H1 (cell line): ENCODE measurements at regions not wholly inside any gene's neighbourhood (a gene's known extent, or its start where the extent isn't known, plus 50 kb on each side); places are given as distances from the start of the nearest gene placed in this dataset.
A peak's percentile ranks its signal among the peaks of the same experiment; 100 is the strongest.

ENCODE experiments used
- CTCF ChIA-PET: fragments of 300-600 bp; sonication (Branson Sonifier 250); formaldehyde crosslinking; loops from one replicate; lab custom pipeline; 2021; ENCODE audit not compliant: partially characterized antibody; lab: Charles Lee
- POLR2A ChIA-PET: fragments of 300-600 bp; sonication (Branson Sonifier 250); formaldehyde crosslinking; loops from one replicate; lab custom pipeline; 2021; ENCODE audit warnings: inconsistent platforms; ENCODE audit not compliant: partially characterized antibody; lab: Charles Lee
- DNase-seq, 2 experiments: peaks; one replicate each; pipeline versions ENCODE4 v3.0.0 to v3.0.0-alpha.2; 2010 to 2022; ENCODE audit warnings: low spot score in 2 of 2, low read depth in 1 of 2, mixed read lengths in 1 of 2
- FAIRE-seq: peaks from 2 replicates; lab custom pipeline; 2011; peaks lifted over from hg19 to GRCh38; lab: Jason Lieb, UNC
- H2AFZ ChIP-seq: 2 replicates; pipeline ENCODE4 v1.8.1; 2012; ENCODE audit warnings: low read length, inconsistent platforms
- H2AK5ac ChIP-seq: 2 replicates; pipeline ENCODE4 v1.6.1; 2013; ENCODE audit warnings: low read depth, low read length
- H2BK120ac ChIP-seq: replicated peaks from 2 replicates; pipeline ENCODE3; 2013; ENCODE audit warnings: low read depth, low read length, inconsistent platforms
- H2BK12ac ChIP-seq: 2 replicates; pipeline ENCODE4 v1.6.1; 2013; ENCODE audit warnings: low read depth, low read length
- H2BK15ac ChIP-seq: 2 replicates; pipeline ENCODE4 v1.6.1; 2013; ENCODE audit warnings: low read length
- H2BK20ac ChIP-seq: 2 replicates; pipeline ENCODE4 v1.6.1; 2013; ENCODE audit warnings: low read length
- H2BK5ac ChIP-seq: 2 replicates; pipeline ENCODE4 v1.6.1; 2013; ENCODE audit warnings: low read depth, low read length
- H3K14ac ChIP-seq: 2 replicates; pipeline ENCODE4 v1.6.1; 2013; ENCODE audit warnings: inconsistent platforms; ENCODE audit not compliant: insufficient read length
- H3K18ac ChIP-seq: 2 replicates; pipeline ENCODE4 v1.6.1; 2013; ENCODE audit warnings: low read length; ENCODE audit errors: extremely low read depth
- H3K23ac ChIP-seq: 2 replicates; pipeline ENCODE4 v1.6.1; 2013; ENCODE audit warnings: inconsistent platforms; ENCODE audit not compliant: insufficient read length
- H3K23me2 ChIP-seq: 2 replicates; pipeline ENCODE4 v1.6.1; 2013; ENCODE audit warnings: low read depth, low read length
- H3K27ac ChIP-seq: 2 replicates; pipeline ENCODE4 v1.6.1; 2011; ENCODE audit warnings: low read depth, low read length, inconsistent platforms
- H3K27me3 ChIP-seq, 4 experiments: replicated peaks in 1 of 4; 1 replicate in 1 of 4; 2 replicates in 3 of 4; pipeline versions ENCODE4 v1.6.1 to v1.8.1; 2011 to 2013; ENCODE audit warnings: low read length in 3 of 4, mild to moderate bottlenecking in 3 of 4, inconsistent platforms in 2 of 4, mixed read lengths in 2 of 4, moderate library complexity in 1 of 4; ENCODE audit not compliant: control insufficient read depth in 3 of 4, insufficient read depth in 3 of 4; ENCODE audit errors: extremely low read depth in 1 of 4
- H3K36me3 ChIP-seq, 4 experiments: 2 replicates each; pipeline versions ENCODE4 v1.6.1 to v1.8.1; 2011 to 2013; ENCODE audit warnings: mild to moderate bottlenecking in 4 of 4, low read length in 3 of 4, moderate library complexity in 2 of 4, control low read depth in 1 of 4, inconsistent platforms in 1 of 4; ENCODE audit not compliant: insufficient read depth in 4 of 4, control insufficient read depth in 2 of 4
- H3K4ac ChIP-seq: replicated peaks from 2 replicates; pipeline ENCODE3; 2013; ENCODE audit warnings: low read length, low read depth, mixed read lengths, inconsistent platforms; ENCODE audit not compliant: insufficient read length
- H3K4me1 ChIP-seq, 4 experiments: replicated peaks in 1 of 4; 1 replicate in 1 of 4; 2 replicates in 3 of 4; pipeline versions ENCODE4 v1.6.1 to v1.8.1; 2011 to 2013; ENCODE audit warnings: low read length in 3 of 4, inconsistent platforms in 2 of 4, mixed read lengths in 1 of 4; ENCODE audit not compliant: insufficient read depth in 4 of 4, control insufficient read depth in 3 of 4
- H3K4me2 ChIP-seq, 2 experiments: 2 replicates each; pipeline versions ENCODE4 v1.6.1 to v1.8.1; 2011 to 2013; ENCODE audit warnings: low read depth in 2 of 2, low read length in 2 of 2, control low read depth in 1 of 2, inconsistent platforms in 1 of 2, mild to moderate bottlenecking in 1 of 2; ENCODE audit not compliant: insufficient read depth in 1 of 2
- H3K4me3 ChIP-seq, 4 experiments: fragments of 200-600, 300-600 bp in 1 of 4; sonication (generic), shearing (Covaris generic), sonication (Bioruptor Twin) in 1 of 4; 2 replicates each; pipeline versions ENCODE4 v1.5.1 to v1.8.1; 2011 to 2016; ENCODE audit warnings: low read length in 4 of 4, low read depth in 3 of 4, control low read depth in 2 of 4, inconsistent platforms in 2 of 4, mild to moderate bottlenecking in 2 of 4, mixed read lengths in 1 of 4, moderate library complexity in 1 of 4; ENCODE audit not compliant: insufficient read depth in 2 of 4; ENCODE audit errors: extremely low read depth in 1 of 4
- H3K56ac ChIP-seq: replicated peaks from 2 replicates; pipeline ENCODE3; 2013; ENCODE audit warnings: low read depth, mild to moderate bottlenecking, mixed read lengths, low read length, inconsistent platforms; ENCODE audit not compliant: insufficient read length
- H3K79me1 ChIP-seq: 2 replicates; pipeline ENCODE4 v1.6.1; 2013; ENCODE audit warnings: low read depth, low read length, control low read depth
- H3K79me2 ChIP-seq, 2 experiments: 2 replicates each; pipeline versions ENCODE4 v1.6.1 to v1.8.1; 2012 to 2013; ENCODE audit warnings: low read length in 2 of 2, mild to moderate bottlenecking in 2 of 2, inconsistent platforms in 1 of 2; ENCODE audit not compliant: insufficient read depth in 2 of 2, control insufficient read depth in 1 of 2
- H3K9ac ChIP-seq, 4 experiments: replicated peaks in 1 of 4; 1 replicate in 1 of 4; 2 replicates in 3 of 4; pipeline versions ENCODE4 v1.6.1 to v1.8.1; 2011 to 2013; ENCODE audit warnings: low read depth in 3 of 4, low read length in 3 of 4, control low read depth in 2 of 4, mild to moderate bottlenecking in 2 of 4, moderate library complexity in 2 of 4, inconsistent platforms in 1 of 4; ENCODE audit errors: extremely low read depth in 1 of 4
- H3K9me3 ChIP-seq, 2 experiments: 2 replicates each; pipeline versions ENCODE4 v1.6.1 to v1.8.1; 2012 to 2013; ENCODE audit warnings: mild to moderate bottlenecking in 2 of 2, moderate library complexity in 2 of 2, control low read depth in 1 of 2, inconsistent platforms in 1 of 2, low read depth in 1 of 2, low read length in 1 of 2, mixed read lengths in 1 of 2; ENCODE audit not compliant: insufficient read depth in 2 of 2
- H4K20me1 ChIP-seq, 2 experiments: replicated peaks in 1 of 2; 2 replicates each; pipeline versions ENCODE3 to v1.8.1; 2011 to 2013; ENCODE audit warnings: inconsistent platforms in 2 of 2, low read length in 2 of 2, mild to moderate bottlenecking in 1 of 2; ENCODE audit not compliant: insufficient read depth in 2 of 2, control insufficient read depth in 1 of 2
- H4K5ac ChIP-seq: 2 replicates; pipeline ENCODE4 v1.6.1; 2013; ENCODE audit warnings: low read length, low read depth, mixed read lengths, inconsistent platforms; ENCODE audit not compliant: insufficient read length
- H4K8ac ChIP-seq: 2 replicates; pipeline ENCODE4 v1.8.0; 2013; ENCODE audit warnings: mild to moderate bottlenecking, moderate library complexity, low read length, inconsistent platforms; ENCODE audit not compliant: insufficient read depth; ENCODE audit errors: extremely low read depth
- H4K91ac ChIP-seq: replicated peaks from 2 replicates; pipeline ENCODE3; 2013; ENCODE audit warnings: low read length, mixed read lengths, inconsistent platforms; ENCODE audit not compliant: insufficient read length
- MAFK ChIP-seq: IDR thresholded peaks from 2 replicates; pipeline ENCODE4 v1.6.1; 2012; ENCODE audit warnings: low read depth, mild to moderate bottlenecking, improper control_type of control experiment, low read length
- PHF8 ChIP-seq: fragments of 200-600 bp; sonication (generic); conservative IDR thresholded peaks from 2 replicates; pipeline ENCODE4 v1.7.1; 2012; ENCODE audit warnings: low read depth, mild to moderate bottlenecking, inconsistent platforms, low read length, moderate library complexity
- RAD21 ChIP-seq, 2 experiments: IDR thresholded peaks in 1 of 2; conservative IDR thresholded peaks in 1 of 2; 2 replicates each; pipeline ENCODE4 v1.6.1; 2011; ENCODE audit warnings: low read depth in 2 of 2, low read length in 2 of 2, improper control_type of control experiment in 1 of 2, inconsistent platforms in 1 of 2, mild to moderate bottlenecking in 1 of 2, moderate library complexity in 1 of 2
- RBBP5 ChIP-seq: IDR thresholded peaks from 2 replicates; pipeline ENCODE4 v1.7.1; 2012; ENCODE audit warnings: low read depth, mild to moderate bottlenecking, inconsistent platforms, low read length, moderate library complexity, borderline replicate concordance
- RFX5 ChIP-seq: IDR thresholded peaks from 2 replicates; pipeline ENCODE4 v1.6.1; 2011; ENCODE audit warnings: low read depth, low read length, improper control_type of control experiment, borderline replicate concordance
- RNF2 ChIP-seq: fragments of 200-900, 300-1000 bp; sonication (generic); IDR thresholded peaks from 2 replicates; pipeline ENCODE4 v1.7.1; 2016; ENCODE audit warnings: borderline replicate concordance, low read depth, mild to moderate bottlenecking, antibody characterized with exemption, low read length; ENCODE audit not compliant: poor library complexity, severe bottlenecking; ENCODE audit errors: missing control alignments
- SAP30 ChIP-seq: fragments of 300-600 bp; sonication (generic); IDR thresholded peaks from 2 replicates; pipeline ENCODE4 v1.7.1; 2012; ENCODE audit warnings: low read length, moderate library complexity, mild to moderate bottlenecking, inconsistent platforms; ENCODE audit not compliant: insufficient read depth, insufficient replicate concordance
- SP4 ChIP-seq: IDR thresholded peaks from 2 replicates; pipeline ENCODE4 v1.6.1; 2012; ENCODE audit warnings: low read length, inconsistent platforms

- TF ChIP-seq RBBP5 = no peak
- TF ChIP-seq, all 59 proteins: peak for 2
Observed at GRCh38 chr2:150909613-150910012, 352.1 kb downstream of the RBM43 start (continued).

GRCh38 chr2:150909090-150909489 lies 352.6 kb downstream of the RBM43 start:
- no peak overlapping the region for H3K18ac ChIP-seq
- H2BK120ac ChIP-seq = peak overlapping the region; percentile 50
- no peak overlapping the region for H2BK5ac ChIP-seq
- no peaks in the 10 kb centered on the region; the same call in 1 of the 2 replicates for H3K23me2 ChIP-seq
- no peaks in the 10 kb centered on the region for H3K9me3 ChIP-seq
- no peak overlapping the region for H2BK12ac ChIP-seq
- no peak overlapping the region for H3K4me3 ChIP-seq
- H3K23ac ChIP-seq = no peak overlapping the region
- no peak overlapping the region for H4K5ac ChIP-seq
- H2AFZ ChIP-seq = peak overlapping the region; percentile 16; the same call in 1 of the 2 replicates
- H4K20me1 ChIP-seq = no peaks in the 10 kb centered on the region
- H3K9ac ChIP-seq = no peak overlapping the region
- CTCF ChIA-PET = interaction anchor here (0.6 to 3.4 kb wide), 14 partner anchors 13 to 516 kb away, joined by 3 to 18 read pairs (median 3); no protein-coding TSS in a partner anchor
- no peak overlapping the region for H3K14ac ChIP-seq
- H3K36me3 ChIP-seq = no peaks in the 10 kb centered on the region
- POLR2A ChIA-PET = no interaction called here
- H3K4ac ChIP-seq = no peak overlapping the region
- no peak for TF ChIP-seq SAP30
- TF ChIP-seq RNF2 = no peak
- no peak for TF ChIP-seq MAFK
- TF ChIP-seq PHF8 = no peak
- TF ChIP-seq RFX5 = no peak
- no peak for TF ChIP-seq SP4
- no peak for TF ChIP-seq RAD21 (IDR thresholded peaks at IDR 0.05 in 1 of 2, conservative IDR thresholded peaks at IDR 0.05 in 1 of 2; ENCODE audit: low read depth in 2 of 2, low read length in 2 of 2)
- no peak overlapping the region for H2AK5ac ChIP-seq
- no peaks in the 10 kb centered on the region for H3K79me2 ChIP-seq
- H2BK15ac ChIP-seq = no peak overlapping the region
- no peaks in the 10 kb centered on the region for H3K79me1 ChIP-seq
- H3K4me1 ChIP-seq = peaks cover 0 to 3% (median 1%) of the 10 kb centered on the region in 4 experiments; a peak in 1 of 7 replicates
- H2BK20ac ChIP-seq = no peak overlapping the region
- no peak overlapping the region for H4K91ac ChIP-seq
- H3K27ac ChIP-seq = no peak overlapping the region
- H3K56ac ChIP-seq = no peak overlapping the region
- no peaks in the 10 kb centered on the region for H3K27me3 ChIP-seq
- no peak overlapping the region for H4K8ac ChIP-seq
- DNase-seq = no peak
- H3K4me2 ChIP-seq = no peak overlapping the region
- FAIRE-seq = no peak
